Neural progenitor cell (in vitro differentiated cells): ENCODE measurements at regions not wholly inside any gene's neighbourhood (a gene's known extent, or its start where the extent isn't known, plus 50 kb on each side); places are given as distances from the start of the nearest gene placed in this dataset.

Experiments
- DNase-seq: peaks from one replicate; pipeline ENCODE4 v3.0.0-alpha.2; 2016; ENCODE audit warnings: low spot score
- H2AFZ ChIP-seq: fragments of 200-600 bp; sonication (generic); replicated peaks from 2 replicates; pipeline ENCODE4 v1.6.1; 2016; ENCODE audit warnings: antibody characterized with exemption
- H3F3A ChIP-seq: fragments of 200-600 bp; sonication (generic); 2 replicates; pipeline ENCODE4 v1.6.1; 2016; ENCODE audit warnings: antibody characterized with exemption, low read depth
- H3K27ac ChIP-seq: fragments of 200-600 bp; sonication (generic); 2 replicates; pipeline ENCODE4 v1.5.1; 2016; ENCODE audit warnings: mild to moderate bottlenecking
- H3K27me3 ChIP-seq: fragments of 200-600 bp; sonication (generic); 2 replicates; pipeline ENCODE4 v1.6.1; 2016; ENCODE audit warnings: mild to moderate bottlenecking, moderate library complexity
- H3K36me3 ChIP-seq: fragments of 200-600 bp; sonication (generic); 2 replicates; pipeline ENCODE4 v1.5.1; 2016
- H3K4me1 ChIP-seq: fragments of 200-600 bp; sonication (generic); 2 replicates; pipeline ENCODE4 v1.6.1; 2016; ENCODE audit warnings: mixed run types
- H3K4me2 ChIP-seq: fragments of 200-600 bp; sonication (generic); 2 replicates; pipeline ENCODE4 v1.6.1; 2016
- H3K4me3 ChIP-seq: fragments of 200-600 bp; sonication (generic); 2 replicates; pipeline ENCODE4 v1.5.1; 2016
- H3K79me2 ChIP-seq: fragments of 200-600 bp; sonication (generic); 2 replicates; pipeline ENCODE4 v1.6.1; 2016; ENCODE audit warnings: low read depth
- H3K9ac ChIP-seq: fragments of 200-600 bp; sonication (generic); 2 replicates; pipeline ENCODE4 v1.6.1; 2016
- H3K9me3 ChIP-seq: fragments of 200-600 bp; sonication (generic); 2 replicates; pipeline ENCODE4 v1.5.1; 2016; ENCODE audit warnings: low read depth
- H4K20me1 ChIP-seq: fragments of 200-600 bp; sonication (generic); 2 replicates; pipeline ENCODE4 v1.6.1; 2016; ENCODE audit warnings: low read depth
- H3K27ac Mint-ChIP-seq: 3 replicates; pipeline ENCODE4 v1.8.0; 2021; ENCODE audit warnings: mixed read lengths
- H3K27me3 Mint-ChIP-seq: 2 replicates; pipeline ENCODE4 v1.8.0; 2022; ENCODE audit warnings: low read depth, mild to moderate bottlenecking, inconsistent platforms, moderate library complexity, mixed read lengths; ENCODE audit not compliant: insufficient read depth
- H3K36me3 Mint-ChIP-seq: 3 replicates; pipeline ENCODE4 v1.8.0; 2021; ENCODE audit warnings: mixed read lengths
- H3K4me1 Mint-ChIP-seq: 3 replicates; pipeline ENCODE4 v1.8.0; 2021; ENCODE audit warnings: mixed read lengths
- H3K4me3 Mint-ChIP-seq: 3 replicates; pipeline ENCODE4 v1.8.0; 2021; ENCODE audit warnings: mild to moderate bottlenecking, moderate library complexity, mixed read lengths
- H3K9me3 Mint-ChIP-seq: 3 replicates; pipeline ENCODE4 v1.8.0; 2020; ENCODE audit warnings: mixed read lengths
- EZH2 ChIP-seq: fragments of 200-600 bp; sonication (generic); IDR thresholded peaks from 2 replicates; pipeline ENCODE4 v1.6.1; 2017; ENCODE audit warnings: antibody characterized with exemption, mild to moderate bottlenecking, moderate library complexity
- EZH2phosphoT487 ChIP-seq: fragments of 200-600 bp; sonication (generic); IDR thresholded peaks from 2 replicates; pipeline ENCODE4 v1.6.1; 2017; ENCODE audit warnings: antibody characterized with exemption
- TF ChIP-seq, protein P1 (sequence below): fragments of 200-600 bp; sonication (generic); IDR thresholded peaks from 2 replicates; pipeline ENCODE4 v1.5.1; 2017; ENCODE audit warnings: antibody characterized with exemption, mild to moderate bottlenecking

DNA sequence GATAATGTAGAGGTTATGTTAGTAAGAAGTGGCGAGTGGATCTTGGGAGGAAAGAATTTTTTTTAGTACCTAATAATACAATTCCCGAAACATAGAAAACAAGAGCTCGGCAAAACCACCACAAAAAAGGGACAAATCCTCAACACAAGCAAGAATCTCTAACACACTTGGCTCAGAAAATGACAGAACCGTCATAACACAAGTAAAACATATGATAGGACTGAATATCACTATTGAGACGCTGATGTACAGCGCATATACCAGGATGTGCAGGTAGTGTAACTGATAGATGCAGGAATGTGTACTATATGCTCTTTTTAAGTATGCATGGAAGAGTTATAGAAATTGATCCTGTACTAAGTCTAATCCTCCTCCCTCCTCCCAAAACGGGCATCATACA lies 564.5 kb downstream of the BCL11B start:
- Mint-ChIP-seq H3K27me3 (peaks cover 2% of the 10 kb centered on the region), H3K4me1 (peaks cover 6% of the 10 kb centered on the region), H3K4me3 (no peak overlapping the region), H3K36me3 (no peaks in the 10 kb centered on the region), H3K9me3 (no peaks in the 10 kb centered on the region), H3K27ac (no peak overlapping the region)
- Histone ChIP-seq H3K9me3 (no peaks in the 10 kb centered on the region), H3K36me3 (no peaks in the 10 kb centered on the region), H3K27me3 (no peaks in the 10 kb centered on the region), H3K4me1 (no peaks in the 10 kb centered on the region), H3K27ac (no peak overlapping the region), H3K79me2 (no peaks in the 10 kb centered on the region), H3K4me2 (no peak overlapping the region), H3F3A (no peaks in the 10 kb centered on the region), H3K4me3 (no peak overlapping the region), H3K9ac (no peak overlapping the region), H2AFZ (no peak overlapping the region), H4K20me1 (no peaks in the 10 kb centered on the region)
- no peak for DNase-seq
- TF ChIP-seq EZH2phosphoT487 (no peak), EZH2 (no peak)
- TF ChIP-seq, protein P1, sequence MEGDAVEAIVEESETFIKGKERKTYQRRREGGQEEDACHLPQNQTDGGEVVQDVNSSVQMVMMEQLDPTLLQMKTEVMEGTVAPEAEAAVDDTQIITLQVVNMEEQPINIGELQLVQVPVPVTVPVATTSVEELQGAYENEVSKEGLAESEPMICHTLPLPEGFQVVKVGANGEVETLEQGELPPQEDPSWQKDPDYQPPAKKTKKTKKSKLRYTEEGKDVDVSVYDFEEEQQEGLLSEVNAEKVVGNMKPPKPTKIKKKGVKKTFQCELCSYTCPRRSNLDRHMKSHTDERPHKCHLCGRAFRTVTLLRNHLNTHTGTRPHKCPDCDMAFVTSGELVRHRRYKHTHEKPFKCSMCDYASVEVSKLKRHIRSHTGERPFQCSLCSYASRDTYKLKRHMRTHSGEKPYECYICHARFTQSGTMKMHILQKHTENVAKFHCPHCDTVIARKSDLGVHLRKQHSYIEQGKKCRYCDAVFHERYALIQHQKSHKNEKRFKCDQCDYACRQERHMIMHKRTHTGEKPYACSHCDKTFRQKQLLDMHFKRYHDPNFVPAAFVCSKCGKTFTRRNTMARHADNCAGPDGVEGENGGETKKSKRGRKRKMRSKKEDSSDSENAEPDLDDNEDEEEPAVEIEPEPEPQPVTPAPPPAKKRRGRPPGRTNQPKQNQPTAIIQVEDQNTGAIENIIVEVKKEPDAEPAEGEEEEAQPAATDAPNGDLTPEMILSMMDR = no peak

DNA sequence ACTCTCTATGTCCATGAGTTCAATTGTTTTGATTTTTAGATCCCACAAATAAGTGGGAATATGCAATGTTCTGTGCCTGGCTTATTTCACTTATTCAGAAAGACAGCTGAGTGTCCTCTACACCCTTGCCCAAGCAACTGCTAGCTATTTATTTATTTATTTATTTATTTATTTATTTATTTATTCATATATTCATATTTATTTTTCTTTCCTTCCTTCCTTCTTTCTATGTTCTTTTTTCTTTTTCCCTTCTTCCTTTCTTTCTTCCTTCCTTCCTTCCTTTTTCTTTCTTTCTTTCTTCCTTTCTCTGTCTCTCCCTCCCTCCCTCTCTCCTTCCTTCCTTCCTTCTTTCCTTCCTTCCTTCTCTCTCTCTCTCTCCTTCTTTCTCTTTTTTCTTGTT lies 563.4 kb downstream of the BCL11B start:
- no peaks in the 10 kb centered on the region for H3F3A ChIP-seq
- H3K9ac ChIP-seq = no peak overlapping the region
- H3K27me3 ChIP-seq = no peaks in the 10 kb centered on the region
- H3K4me1 Mint-ChIP-seq = peaks cover 6% of the 10 kb centered on the region
- H3K4me3 Mint-ChIP-seq = no peak overlapping the region
- H3K27ac Mint-ChIP-seq = no peak overlapping the region
- H3K27me3 Mint-ChIP-seq = peaks cover 2% of the 10 kb centered on the region
- H3K27ac ChIP-seq = no peak overlapping the region
- H4K20me1 ChIP-seq = no peaks in the 10 kb centered on the region
- DNase-seq = no peak
- TF ChIP-seq, protein P1 = no peak
- no peak for TF ChIP-seq EZH2
- TF ChIP-seq EZH2phosphoT487 = no peak
- H3K9me3 Mint-ChIP-seq = no peaks in the 10 kb centered on the region
- H3K79me2 ChIP-seq = no peaks in the 10 kb centered on the region
- no peak overlapping the region for H3K4me2 ChIP-seq
- no peaks in the 10 kb centered on the region for H3K36me3 Mint-ChIP-seq
- H3K36me3 ChIP-seq = no peaks in the 10 kb centered on the region
- no peaks in the 10 kb centered on the region for H3K4me1 ChIP-seq
- no peak overlapping the region for H3K4me3 ChIP-seq
- no peaks in the 10 kb centered on the region for H3K9me3 ChIP-seq
- no peak overlapping the region for H2AFZ ChIP-seq

DNA sequence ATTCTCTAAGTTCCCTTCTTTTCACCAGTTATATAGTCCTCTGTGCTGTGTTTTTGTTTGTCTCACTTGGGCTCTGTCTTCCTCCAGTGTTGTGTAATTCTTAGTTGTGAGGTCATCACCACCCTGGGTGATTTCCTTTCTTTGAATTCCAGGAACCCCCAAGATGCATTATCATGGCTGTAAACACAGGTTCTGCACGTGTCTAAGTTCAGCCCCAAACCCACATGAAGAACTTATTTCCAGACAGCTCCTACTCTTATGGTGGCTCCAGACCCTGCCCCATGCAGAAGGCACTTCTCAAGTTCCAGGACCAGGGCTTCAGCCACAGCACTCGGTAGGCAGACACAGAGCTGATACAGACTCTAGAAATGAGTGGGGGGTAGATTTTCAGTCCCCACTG lies 560.5 kb downstream of the BCL11B start:
- no peak overlapping the region for H3K4me2 ChIP-seq
- H3K36me3 ChIP-seq = no peaks in the 10 kb centered on the region
- H3F3A ChIP-seq = no peaks in the 10 kb centered on the region
- no peak overlapping the region for H3K27ac ChIP-seq
- no peak overlapping the region for H3K27ac Mint-ChIP-seq
- DNase-seq = no peak
- H3K4me1 Mint-ChIP-seq = no peaks in the 10 kb centered on the region
- no peaks in the 10 kb centered on the region for H3K36me3 Mint-ChIP-seq
- H2AFZ ChIP-seq = no peak overlapping the region
- TF ChIP-seq EZH2phosphoT487 = no peak
- no peak for TF ChIP-seq EZH2
- TF ChIP-seq, protein P1 = no peak
- H3K4me3 ChIP-seq = no peak overlapping the region
- no peak overlapping the region for H3K4me3 Mint-ChIP-seq
- H4K20me1 ChIP-seq = no peaks in the 10 kb centered on the region
- H3K9me3 Mint-ChIP-seq = no peaks in the 10 kb centered on the region
- peaks cover 4% of the 10 kb centered on the region for H3K27me3 Mint-ChIP-seq
- H3K4me1 ChIP-seq = no peaks in the 10 kb centered on the region
- no peak overlapping the region for H3K9ac ChIP-seq
- H3K27me3 ChIP-seq = no peaks in the 10 kb centered on the region
- no peaks in the 10 kb centered on the region for H3K79me2 ChIP-seq
- no peaks in the 10 kb centered on the region for H3K9me3 ChIP-seq
